IMR-90 (cell line): ENCODE measurements at regions not wholly inside any gene's neighbourhood (a gene's known extent, or its start where the extent isn't known, plus 50 kb on each side); places are given as distances from the start of the nearest gene placed in this dataset.

Source experiments
- CEBPB ChIP-seq: IDR thresholded peaks from 2 replicates; pipeline ENCODE4 v1.6.1; 2012; ENCODE audit warnings: low read depth, low read length, improper control_type of control experiment
- FOS ChIP-seq: fragments of 150-350 bp; IDR thresholded peaks from 2 replicates; pipeline ENCODE4 v1.6.1; 2016; ENCODE audit warnings: low read depth, low read length
- TF ChIP-seq, protein P1 (sequence below): conservative IDR thresholded peaks from 2 replicates; pipeline ENCODE4 v1.5.1; 2012; ENCODE audit warnings: mild to moderate bottlenecking, low read depth, low read length, improper control_type of control experiment

DNA sequence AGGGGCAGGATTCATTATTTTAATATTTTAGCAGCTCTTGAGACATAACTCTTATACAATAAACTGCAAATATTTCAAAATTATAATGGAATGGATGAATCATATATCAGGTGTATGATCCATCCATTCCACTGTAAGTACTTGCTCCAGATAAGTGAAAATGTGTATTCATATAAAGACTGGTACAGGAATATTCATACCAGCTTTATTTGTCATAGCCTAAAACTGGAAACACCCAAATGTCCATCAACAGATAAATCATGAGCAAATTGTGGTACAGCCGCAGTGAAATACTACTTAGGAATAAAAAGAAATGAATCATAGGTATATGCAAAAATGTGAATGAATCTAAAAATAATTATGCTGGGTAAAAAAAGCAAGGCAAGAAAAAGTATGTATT, 263.6 kb upstream of the SYT10 start:
- TF ChIP-seq, protein P1, sequence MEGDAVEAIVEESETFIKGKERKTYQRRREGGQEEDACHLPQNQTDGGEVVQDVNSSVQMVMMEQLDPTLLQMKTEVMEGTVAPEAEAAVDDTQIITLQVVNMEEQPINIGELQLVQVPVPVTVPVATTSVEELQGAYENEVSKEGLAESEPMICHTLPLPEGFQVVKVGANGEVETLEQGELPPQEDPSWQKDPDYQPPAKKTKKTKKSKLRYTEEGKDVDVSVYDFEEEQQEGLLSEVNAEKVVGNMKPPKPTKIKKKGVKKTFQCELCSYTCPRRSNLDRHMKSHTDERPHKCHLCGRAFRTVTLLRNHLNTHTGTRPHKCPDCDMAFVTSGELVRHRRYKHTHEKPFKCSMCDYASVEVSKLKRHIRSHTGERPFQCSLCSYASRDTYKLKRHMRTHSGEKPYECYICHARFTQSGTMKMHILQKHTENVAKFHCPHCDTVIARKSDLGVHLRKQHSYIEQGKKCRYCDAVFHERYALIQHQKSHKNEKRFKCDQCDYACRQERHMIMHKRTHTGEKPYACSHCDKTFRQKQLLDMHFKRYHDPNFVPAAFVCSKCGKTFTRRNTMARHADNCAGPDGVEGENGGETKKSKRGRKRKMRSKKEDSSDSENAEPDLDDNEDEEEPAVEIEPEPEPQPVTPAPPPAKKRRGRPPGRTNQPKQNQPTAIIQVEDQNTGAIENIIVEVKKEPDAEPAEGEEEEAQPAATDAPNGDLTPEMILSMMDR: no peak
- TF ChIP-seq FOS: no peak
- TF ChIP-seq CEBPB: no peak
